ENCODE measurements at regions not wholly inside any gene's neighbourhood (a gene's known extent, or its start where the extent isn't known, plus 50 kb on each side); places are given as distances from the start of the nearest gene placed in this dataset.
"Not testable (repeated sequence)": the region's sequence is repeated elsewhere in the genome, so short reads cannot be mapped to it uniquely, and the experiment has no call there.

- DNase-seq (no peak), ATAC-seq (no peak)
- no peak for TF ChIP-seq CTCF (IDR thresholded peaks at IDR 0.05)
- TF ChIP-seq POLR2A (IDR thresholded peaks at IDR 0.05) = no peak
- Histone ChIP-seq H3K27ac (no peak overlapping the region), H3K36me3 (no peaks in the 10 kb centered on the region), H3K4me1 (peaks cover 0 to 3% (median 0%) of the 10 kb centered on the region in 12 donors), H3K4me3 (no peak overlapping the region), H3K27me3 (no peaks in the 10 kb centered on the region), H3K9me3 (peaks cover 0 to 11% (median 0%) of the 10 kb centered on the region in 12 donors)
- WGBS, 4 donors = 30 to 63% (median 42%) methylated on average over 2 to 3 of the region's 3 CpGs
- intact Hi-C loops (cut with DNase I) = no loop called here
These were observed 297.5 kb upstream of the TNC start for GRCh38 chr9:115415450-115415849.

GRCh38 chr9:115416299-115416698 is 298.3 kb upstream of the TNC start:
- TF ChIP-seq CTCF (IDR thresholded peaks at IDR 0.05) (no peak), POLR2A (IDR thresholded peaks at IDR 0.05) (no peak)
- no peak for ATAC-seq
- WGBS, 4 donors = 91 to 97% (median 93%) methylated on average over 2 of the region's 2 CpGs
- no peak for DNase-seq
- no peaks in the 10 kb centered on the region for H3K27me3 ChIP-seq
- H3K4me3 ChIP-seq = no peak overlapping the region
- no peaks in the 10 kb centered on the region for H3K36me3 ChIP-seq
- H3K9me3 ChIP-seq = peaks cover 0 to 19% (median 1%) of the 10 kb centered on the region in 12 donors
- intact Hi-C loops (cut with DNase I) = no loop called here
- H3K4me1 ChIP-seq = peaks cover 0 to 3% (median 0%) of the 10 kb centered on the region in 12 donors
- no peak overlapping the region for H3K27ac ChIP-seq

DNA sequence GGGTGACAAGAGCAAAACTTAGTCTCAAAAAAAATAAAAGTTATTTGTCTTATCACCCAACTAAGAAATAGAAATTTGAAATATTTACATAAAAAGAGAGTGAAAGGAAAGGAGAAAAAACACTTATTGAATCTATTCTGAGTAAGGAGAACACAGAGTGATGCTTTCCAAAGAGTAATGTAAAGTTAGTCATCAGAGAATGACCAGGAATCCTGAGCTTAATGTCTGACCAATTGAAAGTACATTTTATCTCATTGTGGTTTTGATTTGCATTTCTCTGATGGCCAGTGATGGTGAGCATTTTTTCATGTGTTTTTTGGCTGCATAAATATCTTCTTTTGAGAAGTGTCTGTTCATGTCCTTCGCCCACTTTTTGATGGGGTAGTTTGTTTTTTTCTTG is 300.2 kb upstream of the TNC start:
- H3K27me3 ChIP-seq; H3K36me3 ChIP-seq; ATAC-seq; DNase-seq; H3K4me3 ChIP-seq; H3K4me1 ChIP-seq; intact Hi-C loops (cut with DNase I); H3K27ac ChIP-seq: not testable (repeated sequence)
- H3K9me3 ChIP-seq = peaks cover 0 to 28% (median 4%) of the 10 kb centered on the region in 12 donors
- 34 to 93% (median 64%) methylated on average over 1 of the region's 1 CpG for WGBS, 4 donors

- intact Hi-C loops (cut with DNase I) = no loop called here
- 78 to 90% (median 85%) methylated on average over 6 of the region's 6 CpGs for WGBS, 4 donors
- DNase-seq (no peak), ATAC-seq (no peak)
- TF ChIP-seq POLR2A (IDR thresholded peaks at IDR 0.05) (no peak), CTCF (IDR thresholded peaks at IDR 0.05) (no peak)
- no peaks in the 10 kb centered on the region for H3K36me3 ChIP-seq
- peaks cover 0 to 31% (median 4%) of the 10 kb centered on the region in 12 donors for H3K9me3 ChIP-seq
- no peaks in the 10 kb centered on the region for H3K4me1 ChIP-seq
- no peaks in the 10 kb centered on the region for H3K27me3 ChIP-seq
- H3K27ac ChIP-seq = no peak overlapping the region
- H3K4me3 ChIP-seq = no peak overlapping the region
These were observed 305.0 kb upstream of the TNC start for GRCh38 chr9:115422932-115423440.

GRCh38 chr9:115423646-115424045 is 305.7 kb upstream of the TNC start:
- ATAC-seq (no peak), DNase-seq (no peak)
- no peak overlapping the region for H3K27ac ChIP-seq
- H3K4me3 ChIP-seq = no peak overlapping the region
- no peaks in the 10 kb centered on the region for H3K4me1 ChIP-seq
- TF ChIP-seq CTCF (IDR thresholded peaks at IDR 0.05) (no peak), POLR2A (IDR thresholded peaks at IDR 0.05) (no peak)
- no peaks in the 10 kb centered on the region for H3K27me3 ChIP-seq
- H3K9me3 ChIP-seq = peaks cover 0 to 28% (median 4%) of the 10 kb centered on the region in 12 donors
- WGBS, 4 donors = 73 to 93% (median 83%) methylated on average over 3 of the region's 3 CpGs
- H3K36me3 ChIP-seq = no peaks in the 10 kb centered on the region
- intact Hi-C loops (cut with DNase I) = no loop called here
